IMR-90 (cell line): ENCODE measurements at regions not wholly inside any gene's neighbourhood (a gene's known extent, or its start where the extent isn't known, plus 50 kb on each side); places are given as distances from the start of the nearest gene placed in this dataset.

ENCODE experiments used
- ATAC-seq: fragments of 200-7000 bp; cut with Tn5 transposase; 2 replicates; pipeline ENCODE4 v1.9.1; 2020; ENCODE audit warnings: low read depth, mild to moderate bottlenecking, moderate library complexity
- BruUV-seq: library from RNA; stranded (reverse); fragments of 400-500 nt; replicated peaks from 2 replicates; lab custom pipeline; 2021; lab: Mats Ljungman, UMichigan
- CTCF ChIA-PET: fragments of 300-600 bp; formaldehyde crosslinking; extraction: SDS; loops from one replicate; lab custom pipeline; 2021; ENCODE audit warnings: antibody characterized with exemption; lab: Yijun Ruan, JAX
- POLR2A ChIA-PET: fragments of 300-600 bp; sonication (Branson Sonifier 250); formaldehyde crosslinking; loops from one replicate; lab custom pipeline; 2022; ENCODE audit warnings: antibody characterized with exemption; ENCODE audit not compliant: unreplicated experiment; lab: Charles Lee
- DNase-seq: peaks from one replicate; pipeline ENCODE4 v3.0.0; 2013
- H2AFZ ChIP-seq: replicated peaks from 2 replicates; pipeline ENCODE3; 2013; ENCODE audit warnings: low read length, mild to moderate bottlenecking; ENCODE audit not compliant: poor library complexity
- H2AK5ac ChIP-seq: 2 replicates; pipeline ENCODE4 v1.6.1; 2013; ENCODE audit warnings: low read depth, low read length, inconsistent platforms
- H2AK9ac ChIP-seq: replicated peaks from 2 replicates; pipeline ENCODE3; 2013; ENCODE audit warnings: mild to moderate bottlenecking, low read depth, low read length, moderate library complexity; ENCODE audit not compliant: poor library complexity
- H2BK120ac ChIP-seq: 2 replicates; pipeline ENCODE4 v1.6.1; 2013; ENCODE audit warnings: low read depth, low read length, inconsistent platforms
- H2BK15ac ChIP-seq: 3 replicates; pipeline ENCODE4 v1.6.1; 2013; ENCODE audit warnings: low read depth, low read length, inconsistent platforms
- H2BK20ac ChIP-seq: 2 replicates; pipeline ENCODE4 v1.6.1; 2013; ENCODE audit warnings: low read depth, mild to moderate bottlenecking, inconsistent platforms, low read length, moderate library complexity
- H2BK5ac ChIP-seq: 2 replicates; pipeline ENCODE4 v1.6.1; 2013; ENCODE audit warnings: mild to moderate bottlenecking, low read depth, low read length, inconsistent platforms; ENCODE audit not compliant: poor library complexity, severe bottlenecking
- H3K14ac ChIP-seq: replicated peaks from 2 replicates; pipeline ENCODE4 v1.6.1; 2013; ENCODE audit warnings: low read depth, low read length, inconsistent platforms
- H3K18ac ChIP-seq: 2 replicates; pipeline ENCODE4 v1.6.1; 2013; ENCODE audit warnings: low read depth, low read length, control low read depth
- H3K23ac ChIP-seq: 2 replicates; pipeline ENCODE4 v1.6.1; 2013; ENCODE audit warnings: low read depth, low read length, inconsistent platforms
- H3K27ac ChIP-seq: 2 replicates; pipeline ENCODE4 v1.5.1; 2013; ENCODE audit warnings: mild to moderate bottlenecking, control low read depth, low read length; ENCODE audit not compliant: insufficient read depth
- H3K27me3 ChIP-seq: 2 replicates; pipeline ENCODE4 v1.6.1; 2013; ENCODE audit warnings: low read length; ENCODE audit not compliant: control insufficient read depth, insufficient read depth
- H3K36me3 ChIP-seq: 2 replicates; pipeline ENCODE4 v1.6.1; 2013; ENCODE audit warnings: low read length, mixed read lengths; ENCODE audit not compliant: control insufficient read depth, insufficient read depth
- H3K4ac ChIP-seq: 2 replicates; pipeline ENCODE4 v1.6.1; 2013; ENCODE audit warnings: low read depth, low read length, inconsistent platforms
- H3K4me1 ChIP-seq: 2 replicates; pipeline ENCODE4 v1.6.1; 2013; ENCODE audit warnings: low read length, mixed read lengths; ENCODE audit not compliant: control insufficient read depth, insufficient read depth
- H3K4me2 ChIP-seq: 2 replicates; pipeline ENCODE4 v1.6.1; 2013; ENCODE audit warnings: low read depth, mild to moderate bottlenecking, control low read depth, low read length, moderate library complexity
- H3K4me3 ChIP-seq: 2 replicates; pipeline ENCODE4 v1.5.1; 2013; ENCODE audit warnings: low read depth, mild to moderate bottlenecking, control low read depth, low read length, moderate library complexity; ENCODE audit not compliant: insufficient read depth
- H3K56ac ChIP-seq: 2 replicates; pipeline ENCODE4 v1.6.1; 2013; ENCODE audit warnings: low read length, inconsistent platforms; ENCODE audit not compliant: insufficient read depth; ENCODE audit errors: extremely low read depth
- H3K79me1 ChIP-seq, 2 experiments: 2 replicates each; pipeline ENCODE4 v1.6.1; 2013; ENCODE audit warnings: low read length in 2 of 2, inconsistent platforms in 1 of 2, low read depth in 1 of 2
- H3K9ac ChIP-seq: 2 replicates; pipeline ENCODE4 v1.6.1; 2013; ENCODE audit warnings: low read depth, low read length, control low read depth
- H3K9me1 ChIP-seq: 2 replicates; pipeline ENCODE4 v1.6.1; 2013; ENCODE audit warnings: low read length, inconsistent platforms; ENCODE audit not compliant: insufficient read depth
- H3K9me3 ChIP-seq: 2 replicates; pipeline ENCODE4 v1.6.1; 2013; ENCODE audit warnings: low read length; ENCODE audit not compliant: control insufficient read depth, insufficient read depth
- H4K20me1 ChIP-seq: 2 replicates; pipeline ENCODE4 v1.6.1; 2013; ENCODE audit warnings: low read length, inconsistent platforms; ENCODE audit not compliant: insufficient read depth
- H4K5ac ChIP-seq: 2 replicates; pipeline ENCODE4 v1.6.1; 2013; ENCODE audit warnings: mild to moderate bottlenecking, low read depth, low read length, control low read depth
- H4K8ac ChIP-seq, 2 experiments: 2 replicates each; pipeline ENCODE4 v1.6.1; 2013; ENCODE audit warnings: low read depth in 2 of 2, low read length in 2 of 2, control low read depth in 1 of 2, inconsistent platforms in 1 of 2
- H4K91ac ChIP-seq: 2 replicates; pipeline ENCODE4 v1.6.1; 2013; ENCODE audit warnings: low read depth, low read length, inconsistent platforms; ENCODE audit not compliant: insufficient read depth
- BHLHE40 ChIP-seq: fragments of 150-350 bp; IDR thresholded peaks from 2 replicates; pipeline ENCODE4 v1.6.1; 2016; ENCODE audit warnings: mild to moderate bottlenecking, low read depth, low read length
- MAZ ChIP-seq: IDR thresholded peaks from 2 replicates; pipeline ENCODE4 v1.6.1; 2012; ENCODE audit warnings: low read depth, mild to moderate bottlenecking, low read length, improper control_type of control experiment, moderate library complexity, borderline replicate concordance
- RAD21 ChIP-seq: IDR thresholded peaks from 2 replicates; pipeline ENCODE4 v1.6.1; 2012; ENCODE audit warnings: low read length, improper control_type of control experiment
- WGBS, 2 experiments: methylation state at CpG; one replicate each; pipeline versions ENCODE4 v1.1.5 to v1.1.7; 2013; ENCODE audit warnings: missing lambda C conversion rate in 2 of 2; ENCODE audit not compliant: insufficient read length in 1 of 2; ENCODE audit errors: extremely low coverage in 2 of 2; 5-methylcytosine and 5-hydroxymethylcytosine counted together
- dilution Hi-C: fragments of 300-500 bp; cut with HindIII; formaldehyde crosslinking; loops from one replicate; pipeline ENCODE4 v1.14.3; 2018; ENCODE audit warnings: low sequenced_read_pairs; ENCODE audit not compliant: unreplicated experiment
- in situ Hi-C: fragments of 300-500 bp; cut with MboI; formaldehyde crosslinking; loops from 3 replicates; pipeline ENCODE4 v1.14.3; 2019; ENCODE audit warnings: low sequenced_read_pairs, inconsistent platforms, mixed read lengths
- intact Hi-C: fragments of 100-400 bp; cut with micrococcal nuclease; formaldehyde crosslinking; loops from 2 replicates; pipeline ENCODE4 v1.10.0; 2022
- TF ChIP-seq, protein P1 (sequence below): fragments of 150-350 bp; IDR thresholded peaks from 2 replicates; pipeline ENCODE4 v1.6.1; 2017; ENCODE audit warnings: mild to moderate bottlenecking, antibody characterized with exemption, low read length, low read depth

DNA sequence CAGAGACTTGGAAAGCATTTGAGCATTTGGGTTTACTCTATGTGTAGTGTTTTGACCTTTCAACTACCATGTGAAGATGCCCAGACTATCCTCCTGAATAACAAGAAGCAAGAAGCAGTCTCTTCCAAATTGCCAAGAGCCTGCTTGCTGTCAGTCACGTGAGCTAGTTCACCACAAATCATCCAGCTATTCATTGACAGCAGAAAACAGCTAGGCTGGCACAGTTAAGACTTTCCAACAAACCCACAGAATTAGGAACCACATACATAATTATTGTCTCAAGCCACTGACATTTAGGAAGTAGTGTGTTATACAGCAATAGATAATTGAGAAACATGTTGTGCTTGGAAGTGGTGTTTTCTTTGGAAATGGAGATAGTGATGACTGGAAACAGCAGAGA lies 1652.0 kb downstream of the NCAM2 start:
- ChIA-PET POLR2A (no interaction called here), CTCF (interaction anchor here (0.7 kb wide), 1 partner anchor 200 kb away, joined by 7 read pairs; no protein-coding TSS in a partner anchor)
- H3K23ac ChIP-seq = no peak overlapping the region
- WGBS, 2 experiments = no CpG with 5 or more reads among the region's 1 CpG
- no peak overlapping the region for H3K9ac ChIP-seq
- no peaks in the 10 kb centered on the region for H3K27me3 ChIP-seq
- no peak overlapping the region for H2BK20ac ChIP-seq
- no peak overlapping the region for H3K14ac ChIP-seq
- H3K4ac ChIP-seq = no peak overlapping the region
- no peaks in the 10 kb centered on the region for H3K4me1 ChIP-seq
- H3K4me2 ChIP-seq = no peak overlapping the region
- H2AK5ac ChIP-seq = no peak overlapping the region
- no peaks in the 10 kb centered on the region for H3K9me1 ChIP-seq
- no peak overlapping the region for H4K8ac ChIP-seq
- no peaks in the 10 kb centered on the region for H3K36me3 ChIP-seq
- H2BK120ac ChIP-seq = no peak overlapping the region
- H4K91ac ChIP-seq = no peak overlapping the region
- no peak overlapping the region for H3K56ac ChIP-seq
- H2BK15ac ChIP-seq = no peak overlapping the region
- no TSS peak for BruUV-seq
- no peak overlapping the region for H2BK5ac ChIP-seq
- dilution Hi-C loops (no loop called here), intact Hi-C loops (no loop called here), in situ Hi-C loops (no loop called here)
- H3K9me3 ChIP-seq = 0 out of 2 replicates have a peak, but pooled peaks cover 4% of the 10 kb centered on the region
- no peaks in the 10 kb centered on the region for H4K20me1 ChIP-seq
- no peak overlapping the region for H3K27ac ChIP-seq
- TF ChIP-seq MAZ (no peak), BHLHE40 (no peak), RAD21 (no peak)
- TF ChIP-seq, protein P1, sequence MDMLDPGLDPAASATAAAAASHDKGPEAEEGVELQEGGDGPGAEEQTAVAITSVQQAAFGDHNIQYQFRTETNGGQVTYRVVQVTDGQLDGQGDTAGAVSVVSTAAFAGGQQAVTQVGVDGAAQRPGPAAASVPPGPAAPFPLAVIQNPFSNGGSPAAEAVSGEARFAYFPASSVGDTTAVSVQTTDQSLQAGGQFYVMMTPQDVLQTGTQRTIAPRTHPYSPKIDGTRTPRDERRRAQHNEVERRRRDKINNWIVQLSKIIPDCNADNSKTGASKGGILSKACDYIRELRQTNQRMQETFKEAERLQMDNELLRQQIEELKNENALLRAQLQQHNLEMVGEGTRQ = no peak
- no peaks in the 10 kb centered on the region for H3K79me1 ChIP-seq
- ATAC-seq (no peak), DNase-seq (no peak)
- H4K5ac ChIP-seq = no peak overlapping the region
- H3K18ac ChIP-seq = no peak overlapping the region
- no peak overlapping the region for H3K4me3 ChIP-seq
- H2AK9ac ChIP-seq = no peak overlapping the region
- no peak overlapping the region for H2AFZ ChIP-seq
